ENCODE measurements at regions not wholly inside any gene's neighbourhood (a gene's known extent, or its start where the extent isn't known, plus 50 kb on each side); places are given as distances from the start of the nearest gene placed in this dataset.

GRCh38 chr12:114783089-114783618 lies 99.2 kb upstream of the TBX3 start:
- TF ChIP-seq GATA3 (IDR thresholded peaks at IDR 0.05; ENCODE audit: low read depth, low read length) (no peak), GATA2 (IDR thresholded peaks at IDR 0.05; ENCODE audit: low read depth, low read length) (no peak)

DNA sequence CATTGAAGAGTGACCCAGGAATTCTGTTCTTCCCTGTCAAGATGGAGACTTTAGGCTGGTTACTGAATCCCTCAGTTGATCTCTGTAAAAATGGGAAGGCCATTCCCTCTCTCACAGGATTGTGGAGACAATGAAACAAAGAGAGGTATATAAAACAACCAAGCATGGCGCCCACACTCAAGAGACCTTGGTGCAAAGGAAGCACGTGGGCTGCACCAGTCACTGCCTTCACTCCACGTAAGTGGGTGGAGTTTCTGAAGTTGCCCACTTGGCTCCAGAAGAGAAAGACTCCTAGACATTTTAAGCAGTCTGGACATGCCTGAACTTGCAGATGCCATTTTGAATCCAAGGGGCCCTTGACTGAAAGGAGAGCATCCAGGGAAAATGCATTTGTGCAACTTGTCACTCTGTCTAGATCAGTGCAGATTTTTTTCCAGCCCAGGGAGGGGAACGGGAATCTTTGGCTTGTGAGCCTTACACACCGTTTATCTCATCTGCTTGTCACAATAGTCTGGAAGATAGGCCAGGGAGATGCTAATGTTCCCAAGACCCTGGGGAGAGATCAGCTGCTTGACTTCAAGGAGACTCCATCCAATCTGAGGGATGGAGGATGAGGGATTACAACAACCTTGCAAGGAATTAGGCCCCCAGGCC lies 96.9 kb upstream of the TBX3 start:
- TF ChIP-seq GATA3 (IDR thresholded peaks at IDR 0.05; ENCODE audit: low read depth, low read length) (no peak), GATA2 (IDR thresholded peaks at IDR 0.05; ENCODE audit: low read depth, low read length) (no peak)

GRCh38 chr12:114779647-114780046 lies 95.7 kb upstream of the TBX3 start:
- TF ChIP-seq GATA3 (IDR thresholded peaks at IDR 0.05; ENCODE audit: low read depth, low read length) (no peak), GATA2 (IDR thresholded peaks at IDR 0.05; ENCODE audit: low read depth, low read length) (no peak)

DNA sequence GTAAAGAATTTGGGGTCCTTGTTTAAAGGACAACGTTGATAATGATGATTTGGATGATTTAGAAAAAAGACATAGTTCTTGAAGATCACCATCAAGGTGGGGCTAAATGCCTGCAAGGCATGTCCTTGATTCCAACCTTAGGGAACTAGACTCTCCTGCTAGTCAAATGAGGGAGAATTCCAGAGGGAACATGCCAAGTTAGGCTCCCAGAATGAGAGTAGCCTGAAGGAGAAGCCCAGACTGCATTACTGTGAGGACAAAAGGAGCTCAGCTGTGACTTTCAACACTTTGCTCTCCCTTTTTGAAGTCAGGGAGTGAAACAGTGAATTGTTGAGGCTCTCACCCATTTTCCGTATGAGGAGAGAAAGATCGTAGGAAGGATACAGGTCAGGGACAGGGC lies 95.2 kb upstream of the TBX3 start:
- TF ChIP-seq GATA2 (IDR thresholded peaks at IDR 0.05; ENCODE audit: low read depth, low read length) (no peak), GATA3 (IDR thresholded peaks at IDR 0.05; ENCODE audit: low read depth, low read length) (no peak)

DNA sequence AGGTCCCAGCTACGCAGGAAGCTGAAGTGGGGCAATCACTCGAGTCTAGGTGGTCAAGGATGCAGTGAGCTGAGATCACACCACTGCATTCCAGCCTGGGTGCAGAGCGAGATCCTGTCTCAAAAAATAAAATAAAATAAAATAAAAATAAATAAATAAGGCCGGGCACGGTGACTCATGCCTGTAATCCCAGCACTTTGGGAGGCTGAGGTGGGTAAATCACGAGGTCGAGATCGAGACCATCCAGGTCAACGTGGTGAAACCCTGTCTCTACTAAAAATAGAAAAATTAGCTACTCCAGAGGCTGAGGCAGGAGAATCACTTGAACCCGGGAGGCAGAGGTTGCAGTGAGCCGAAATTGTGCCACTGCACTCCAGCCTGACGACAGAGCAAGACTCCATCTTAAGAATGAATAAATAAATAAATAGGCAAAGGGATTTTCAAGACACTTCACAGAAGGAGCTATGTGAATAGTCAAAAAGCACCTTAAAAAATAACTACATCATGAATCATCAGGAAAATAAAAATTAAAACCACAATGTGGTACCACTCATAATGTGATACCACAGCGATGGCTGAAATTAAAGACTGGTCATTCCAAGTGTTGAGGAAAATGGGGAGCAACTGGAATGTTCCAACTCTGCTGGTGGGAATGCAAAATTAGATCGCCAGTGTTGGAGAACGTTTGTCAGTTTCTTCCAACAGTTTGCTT lies 92.9 kb upstream of the TBX3 start:
- TF ChIP-seq GATA3 (IDR thresholded peaks at IDR 0.05; ENCODE audit: low read depth, low read length) (no peak), GATA2 (IDR thresholded peaks at IDR 0.05; ENCODE audit: low read depth, low read length) (no peak)

GRCh38 chr12:114774699-114775098 lies 90.7 kb upstream of the TBX3 start:
- TF ChIP-seq GATA3 (IDR thresholded peaks at IDR 0.05; ENCODE audit: low read depth, low read length) (no peak), GATA2 (IDR thresholded peaks at IDR 0.05; ENCODE audit: low read depth, low read length) (no peak)

DNA sequence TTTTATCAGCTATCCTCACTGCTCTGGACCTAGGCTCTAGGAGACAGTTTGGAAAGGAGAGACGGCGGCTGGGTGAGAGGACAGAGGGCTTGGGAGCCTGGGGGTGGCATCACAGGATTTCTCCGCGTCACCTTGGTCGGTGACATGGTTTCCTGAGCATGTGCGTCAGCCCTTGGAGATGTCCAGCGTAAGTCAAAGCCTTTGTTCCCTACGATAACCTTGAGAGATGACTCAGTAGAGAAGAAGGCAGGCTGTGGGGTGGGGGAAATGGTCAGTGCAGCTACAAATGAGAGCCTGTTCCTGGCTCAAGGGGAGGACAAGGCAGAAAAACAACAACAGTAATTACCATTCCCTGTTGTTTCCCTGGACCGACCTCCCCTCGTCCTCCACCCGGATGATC lies 90.2 kb upstream of the TBX3 start:
- no peak for TF ChIP-seq GATA2 (IDR thresholded peaks at IDR 0.05; ENCODE audit: low read depth, low read length)
- TF ChIP-seq GATA3 (IDR thresholded peaks at IDR 0.05; ENCODE audit: low read depth, low read length), result no peak

DNA sequence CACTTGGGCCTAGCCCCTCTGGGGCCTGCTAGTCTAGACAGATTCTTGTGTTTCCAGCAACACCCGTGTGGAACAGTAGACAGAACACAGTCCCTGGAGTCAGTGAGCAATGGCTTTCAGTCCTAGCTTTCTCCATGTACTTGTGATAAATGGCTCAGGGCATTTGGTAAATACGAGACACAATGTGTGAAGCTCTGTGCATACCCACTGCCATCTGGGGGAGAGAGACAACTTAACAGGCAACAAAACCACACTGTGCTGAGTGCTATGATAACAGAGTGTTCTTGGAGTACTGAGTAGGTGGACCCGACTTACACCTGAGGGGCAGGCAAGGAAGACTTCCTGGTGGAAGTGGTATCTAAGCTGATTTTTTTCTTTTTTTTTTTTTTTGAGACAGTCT lies 86.3 kb upstream of the TBX3 start:
- TF ChIP-seq GATA2 (IDR thresholded peaks at IDR 0.05; ENCODE audit: low read depth, low read length) (no peak), GATA3 (IDR thresholded peaks at IDR 0.05; ENCODE audit: low read depth, low read length) (no peak)

DNA sequence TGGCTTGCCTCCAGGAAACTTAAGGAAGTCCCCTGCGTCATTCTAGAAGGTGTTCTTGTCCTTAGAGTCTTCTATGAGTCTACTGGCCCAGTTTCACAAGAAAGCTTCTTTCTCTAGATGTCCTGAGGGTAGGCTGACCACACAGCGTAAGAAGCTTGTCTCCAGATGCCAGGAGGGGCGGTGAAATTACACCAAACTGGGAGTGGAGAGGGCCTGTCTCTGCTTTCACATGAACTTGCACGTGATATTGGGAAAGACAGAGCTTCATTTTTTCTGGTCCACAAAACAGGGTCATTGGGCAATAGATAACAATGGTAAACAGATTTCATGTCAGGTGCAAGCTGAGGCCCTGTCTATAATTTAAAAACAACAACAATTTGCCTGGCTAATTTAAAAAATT lies 85.7 kb upstream of the TBX3 start:
- TF ChIP-seq GATA3 (IDR thresholded peaks at IDR 0.05; ENCODE audit: low read depth, low read length) (no peak), GATA2 (IDR thresholded peaks at IDR 0.05; ENCODE audit: low read depth, low read length) (no peak)

DNA sequence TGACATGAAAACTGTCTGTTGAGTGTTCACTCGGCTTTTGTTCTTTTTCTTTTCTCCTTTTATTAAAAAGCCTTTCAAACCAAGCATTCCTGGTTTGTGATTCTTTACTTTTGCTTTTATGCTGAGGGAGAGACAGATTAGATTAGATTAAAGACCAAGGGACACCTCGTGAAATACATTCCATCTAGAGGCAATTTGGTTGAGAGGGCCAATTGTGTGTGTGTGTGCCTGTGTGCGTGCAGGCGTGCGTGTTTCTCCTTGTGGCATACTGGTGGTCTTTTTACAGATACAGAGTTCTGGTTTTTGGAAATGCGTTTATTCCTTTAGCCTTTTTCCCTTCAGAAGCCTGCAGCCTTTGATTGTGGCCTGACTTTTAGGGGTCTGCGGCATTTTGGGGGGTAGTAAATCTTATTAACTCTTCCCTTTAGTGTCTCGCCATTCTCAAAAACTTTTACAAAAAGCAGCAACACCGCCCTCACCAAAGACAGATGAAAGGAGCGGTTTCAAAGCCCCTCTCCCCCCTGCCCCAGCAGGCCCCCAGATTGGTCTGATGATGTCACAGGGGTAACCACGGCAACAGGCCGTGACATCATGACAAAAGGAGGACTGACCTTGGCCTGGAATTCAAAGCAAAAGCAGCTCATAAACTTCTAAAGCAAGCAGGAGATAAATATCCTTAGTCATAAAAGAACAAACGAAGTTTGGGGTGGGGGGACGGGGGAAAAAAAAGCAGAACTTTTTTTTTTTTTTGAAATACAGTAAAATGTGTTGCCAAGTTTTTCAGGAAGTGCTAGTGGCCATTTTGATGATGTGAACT lies 84.1 kb upstream of the TBX3 start:
- TF ChIP-seq GATA2 (IDR thresholded peaks at IDR 0.05; ENCODE audit: low read depth, low read length) (no peak), GATA3 (IDR thresholded peaks at IDR 0.05; ENCODE audit: low read depth, low read length) (no peak)

- no peak for TF ChIP-seq GATA2 (IDR thresholded peaks at IDR 0.05; ENCODE audit: low read depth, low read length)
- TF ChIP-seq GATA3 (IDR thresholded peaks at IDR 0.05; ENCODE audit: low read depth, low read length), result no peak
Measured at GRCh38 chr12:114767084-114767760, 83.2 kb upstream of the TBX3 start.

DNA sequence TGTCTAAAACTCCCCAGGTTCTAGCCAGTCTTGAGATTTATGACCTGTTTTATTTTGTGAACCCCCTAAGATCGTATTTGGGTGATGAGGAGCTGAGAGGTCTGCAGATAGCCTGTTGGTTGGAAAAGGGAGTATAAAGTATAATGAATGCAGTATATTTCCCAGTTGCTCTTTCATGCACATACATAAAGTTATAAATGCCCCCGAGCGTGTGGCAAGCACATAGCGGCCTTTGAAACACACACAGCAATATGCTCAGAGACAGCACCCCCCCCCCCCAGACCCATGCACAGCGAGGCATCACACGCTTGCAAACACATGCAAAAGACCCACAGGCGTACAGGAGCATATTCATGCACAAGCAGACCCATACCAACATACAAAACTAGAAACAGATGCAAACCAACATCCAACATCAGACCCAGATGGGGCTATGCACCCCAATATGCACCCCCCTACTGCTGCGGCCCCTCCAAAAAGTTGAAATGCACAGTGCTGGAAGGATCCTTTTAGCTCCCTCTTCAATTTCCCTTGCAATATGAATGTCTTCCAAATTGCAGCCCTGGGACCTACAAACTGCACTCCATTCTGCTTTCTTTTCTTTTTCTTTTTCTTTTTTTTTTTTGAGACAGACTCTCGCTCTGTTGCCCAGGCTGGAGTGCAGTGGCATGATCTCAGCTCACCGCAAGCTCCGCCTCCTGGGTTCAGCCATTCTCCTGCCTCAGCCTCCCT lies 82.2 kb upstream of the TBX3 start:
- TF ChIP-seq GATA3 (IDR thresholded peaks at IDR 0.05; ENCODE audit: low read depth, low read length), result no peak
- TF ChIP-seq GATA2 (IDR thresholded peaks at IDR 0.05; ENCODE audit: low read depth, low read length), result no peak

DNA sequence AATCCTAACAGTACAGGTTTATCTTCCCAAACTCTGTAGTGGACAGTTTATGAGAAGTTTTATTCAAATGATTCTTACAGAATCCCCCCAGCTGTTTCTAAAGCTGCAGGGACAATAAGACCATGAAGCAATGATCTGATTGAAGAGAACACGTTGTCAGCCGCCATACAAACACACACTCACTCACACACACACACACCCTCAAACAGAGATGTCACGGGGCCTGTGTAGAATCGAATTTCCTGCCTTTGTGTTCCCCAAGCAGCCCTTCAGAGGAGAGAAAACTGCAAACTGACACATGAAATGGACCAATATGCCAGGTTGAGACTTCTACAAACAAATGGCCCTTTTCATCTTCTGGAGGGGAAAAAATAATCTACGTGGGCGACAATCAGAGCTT lies 80.5 kb upstream of the TBX3 start:
- TF ChIP-seq GATA3 (IDR thresholded peaks at IDR 0.05; ENCODE audit: low read depth, low read length), result no peak
- TF ChIP-seq GATA2 (IDR thresholded peaks at IDR 0.05; ENCODE audit: low read depth, low read length), result no peak
